ENCODE measurements at regions not wholly inside any gene's neighbourhood (a gene's known extent, or its start where the extent isn't known, plus 50 kb on each side); places are given as distances from the start of the nearest gene placed in this dataset.

DNA sequence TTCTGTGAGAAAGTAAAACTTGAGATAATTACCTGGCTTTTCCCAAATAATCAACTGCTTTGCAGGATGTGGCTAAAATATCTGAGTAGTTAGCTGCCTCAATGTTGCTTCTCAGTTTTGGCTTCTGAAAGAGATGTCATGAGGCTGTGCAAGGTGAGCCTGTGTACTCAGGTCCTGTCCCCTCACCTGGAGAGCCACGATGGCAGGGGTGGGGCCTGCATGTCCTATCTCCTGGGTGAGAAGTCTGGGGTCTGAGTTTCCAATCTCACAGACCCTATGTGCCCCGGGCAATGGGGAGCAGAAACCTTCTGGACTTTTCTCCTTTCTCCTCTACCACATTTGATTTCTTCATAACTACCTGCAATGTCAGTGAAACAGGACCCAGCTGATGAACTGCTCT is 338.6 kb upstream of the B3GAT1 start:
- TF ChIP-seq, protein P1, sequence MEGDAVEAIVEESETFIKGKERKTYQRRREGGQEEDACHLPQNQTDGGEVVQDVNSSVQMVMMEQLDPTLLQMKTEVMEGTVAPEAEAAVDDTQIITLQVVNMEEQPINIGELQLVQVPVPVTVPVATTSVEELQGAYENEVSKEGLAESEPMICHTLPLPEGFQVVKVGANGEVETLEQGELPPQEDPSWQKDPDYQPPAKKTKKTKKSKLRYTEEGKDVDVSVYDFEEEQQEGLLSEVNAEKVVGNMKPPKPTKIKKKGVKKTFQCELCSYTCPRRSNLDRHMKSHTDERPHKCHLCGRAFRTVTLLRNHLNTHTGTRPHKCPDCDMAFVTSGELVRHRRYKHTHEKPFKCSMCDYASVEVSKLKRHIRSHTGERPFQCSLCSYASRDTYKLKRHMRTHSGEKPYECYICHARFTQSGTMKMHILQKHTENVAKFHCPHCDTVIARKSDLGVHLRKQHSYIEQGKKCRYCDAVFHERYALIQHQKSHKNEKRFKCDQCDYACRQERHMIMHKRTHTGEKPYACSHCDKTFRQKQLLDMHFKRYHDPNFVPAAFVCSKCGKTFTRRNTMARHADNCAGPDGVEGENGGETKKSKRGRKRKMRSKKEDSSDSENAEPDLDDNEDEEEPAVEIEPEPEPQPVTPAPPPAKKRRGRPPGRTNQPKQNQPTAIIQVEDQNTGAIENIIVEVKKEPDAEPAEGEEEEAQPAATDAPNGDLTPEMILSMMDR (IDR thresholded peaks at IDR 0.05) = no peak
- no peak for TF ChIP-seq EZH2 (IDR thresholded peaks at IDR 0.05; ENCODE audit: borderline replicate concordance, insufficient read depth, low read depth, low read length, poor library complexity, severe bottlenecking)
